ENCODE measurements at regions not wholly inside any gene's neighbourhood (a gene's known extent, or its start where the extent isn't known, plus 50 kb on each side); places are given as distances from the start of the nearest gene placed in this dataset. TPM values are rescaled to one million over a fixed set of nuclear protein-coding genes. Genes with fewer than 3 reads are reported as not detected.
A peak's percentile ranks its signal among the peaks of the same experiment; 100 is the strongest.

GRCh38 chrX:45264865-45265264, 64.2 kb upstream of the DIPK2B start:
- Histone ChIP-seq H3K4me3 (ENCODE audit: insufficient read depth, low read length) (no peak overlapping the region), H3K9me3 (ENCODE audit: low read depth, low read length) (no peaks in the 10 kb centered on the region), H2AFZ (ENCODE audit: low read length) (no peak overlapping the region), H3K4me2 (ENCODE audit: insufficient read depth, low read length) (no peak overlapping the region), H3K79me2 (ENCODE audit: insufficient read depth, low read length) (no peaks in the 10 kb centered on the region), H4K20me1 (ENCODE audit: insufficient read depth, low read length) (no peaks in the 10 kb centered on the region), H3K36me3 (ENCODE audit: insufficient read depth, low read length) (no peaks in the 10 kb centered on the region), H3K27me3 (ENCODE audit: insufficient read depth, low read length) (peaks cover 3% of the 10 kb centered on the region), H3K27ac (ENCODE audit: low read depth, low read length) (no peak overlapping the region), H3K4me1 (ENCODE audit: insufficient read depth, low read length) (no peaks in the 10 kb centered on the region)
- peak; percentile 38 for DNase-seq (ENCODE audit: insufficient read length, low spot score, missing footprints)
- TF ChIP-seq CTCF (IDR thresholded peaks at IDR 0.05; ENCODE audit: extremely low read depth, low read depth, low read length), result no peak

GRCh38 chrX:45261471-45261870, 60.8 kb upstream of the DIPK2B start:
- H3K4me3 ChIP-seq (ENCODE audit: insufficient read depth, low read length), result no peak overlapping the region
- no peaks in the 10 kb centered on the region for H3K9me3 ChIP-seq (ENCODE audit: low read depth, low read length)
- no peak for DNase-seq (ENCODE audit: insufficient read length, low spot score, missing footprints)
- no peak overlapping the region for H3K4me2 ChIP-seq (ENCODE audit: insufficient read depth, low read length)
- H3K27me3 ChIP-seq (ENCODE audit: insufficient read depth, low read length), result peaks cover 3% of the 10 kb centered on the region
- H2AFZ ChIP-seq (ENCODE audit: low read length), result no peak overlapping the region
- H3K79me2 ChIP-seq (ENCODE audit: insufficient read depth, low read length), result no peaks in the 10 kb centered on the region
- H3K4me1 ChIP-seq (ENCODE audit: insufficient read depth, low read length), result no peaks in the 10 kb centered on the region
- no peak overlapping the region for H3K27ac ChIP-seq (ENCODE audit: low read depth, low read length)
- no peaks in the 10 kb centered on the region for H4K20me1 ChIP-seq (ENCODE audit: insufficient read depth, low read length)
- no peaks in the 10 kb centered on the region for H3K36me3 ChIP-seq (ENCODE audit: insufficient read depth, low read length)
- no peak for TF ChIP-seq CTCF (IDR thresholded peaks at IDR 0.05; ENCODE audit: extremely low read depth, low read depth, low read length)

GRCh38 chrX:45261005-45261404, 60.3 kb upstream of the DIPK2B start:
- no peak overlapping the region for H3K4me3 ChIP-seq (ENCODE audit: insufficient read depth, low read length)
- H4K20me1 ChIP-seq (ENCODE audit: insufficient read depth, low read length), result no peaks in the 10 kb centered on the region
- no peak overlapping the region for H3K4me2 ChIP-seq (ENCODE audit: insufficient read depth, low read length)
- no peaks in the 10 kb centered on the region for H3K36me3 ChIP-seq (ENCODE audit: insufficient read depth, low read length)
- H3K79me2 ChIP-seq (ENCODE audit: insufficient read depth, low read length), result no peaks in the 10 kb centered on the region
- no peak for DNase-seq (ENCODE audit: insufficient read length, low spot score, missing footprints)
- H3K4me1 ChIP-seq (ENCODE audit: insufficient read depth, low read length), result no peaks in the 10 kb centered on the region
- TF ChIP-seq CTCF (IDR thresholded peaks at IDR 0.05; ENCODE audit: extremely low read depth, low read depth, low read length), result no peak
- H2AFZ ChIP-seq (ENCODE audit: low read length), result no peak overlapping the region
- H3K27me3 ChIP-seq (ENCODE audit: insufficient read depth, low read length), result peaks cover 3% of the 10 kb centered on the region
- no peak overlapping the region for H3K27ac ChIP-seq (ENCODE audit: low read depth, low read length)
- no peaks in the 10 kb centered on the region for H3K9me3 ChIP-seq (ENCODE audit: low read depth, low read length)

GRCh38 chrX:45258731-45259402, 58.2 kb upstream of the DIPK2B start:
- H3K79me2 ChIP-seq (ENCODE audit: insufficient read depth, low read length), result no peaks in the 10 kb centered on the region
- no peaks in the 10 kb centered on the region for H4K20me1 ChIP-seq (ENCODE audit: insufficient read depth, low read length)
- H3K27me3 ChIP-seq (ENCODE audit: insufficient read depth, low read length), result no peaks in the 10 kb centered on the region
- H3K4me3 ChIP-seq (ENCODE audit: insufficient read depth, low read length), result no peak overlapping the region
- no peak for TF ChIP-seq CTCF (IDR thresholded peaks at IDR 0.05; ENCODE audit: extremely low read depth, low read depth, low read length)
- H3K4me2 ChIP-seq (ENCODE audit: insufficient read depth, low read length), result no peak overlapping the region
- no peaks in the 10 kb centered on the region for H3K9me3 ChIP-seq (ENCODE audit: low read depth, low read length)
- no peak overlapping the region for H2AFZ ChIP-seq (ENCODE audit: low read length)
- no peak for DNase-seq (ENCODE audit: insufficient read length, low spot score, missing footprints)
- no peaks in the 10 kb centered on the region for H3K4me1 ChIP-seq (ENCODE audit: insufficient read depth, low read length)
- no peak overlapping the region for H3K27ac ChIP-seq (ENCODE audit: low read depth, low read length)
- no peaks in the 10 kb centered on the region for H3K36me3 ChIP-seq (ENCODE audit: insufficient read depth, low read length)

Small RNA genes in the stretch of these regions (small RNA-seq; reads per million reads assigned to genes)
- gene MIR221 (3,613 reads per million, percentile 99 among the genes with 10 or more reads in this experiment), gene MIR222 (1,295 reads per million, percentile 99 among the genes with 10 or more reads in this experiment), gene RF00017 (not detected), gene RF00591 (not detected)
